DMS 273 treated with DMSO at 0.1 percent for 48 hours (cell line): ENCODE measurements at regions not wholly inside any gene's neighbourhood (a gene's known extent, or its start where the extent isn't known, plus 50 kb on each side); places are given as distances from the start of the nearest gene placed in this dataset.
"Not testable (repeated sequence)": the region's sequence is repeated elsewhere in the genome, so short reads cannot be mapped to it uniquely, and the experiment has no call there.

Source experiments
- DNase-seq: peaks from one replicate; lab custom pipeline; 2025; lab: John Stamatoyannopoulos, UW

DNA sequence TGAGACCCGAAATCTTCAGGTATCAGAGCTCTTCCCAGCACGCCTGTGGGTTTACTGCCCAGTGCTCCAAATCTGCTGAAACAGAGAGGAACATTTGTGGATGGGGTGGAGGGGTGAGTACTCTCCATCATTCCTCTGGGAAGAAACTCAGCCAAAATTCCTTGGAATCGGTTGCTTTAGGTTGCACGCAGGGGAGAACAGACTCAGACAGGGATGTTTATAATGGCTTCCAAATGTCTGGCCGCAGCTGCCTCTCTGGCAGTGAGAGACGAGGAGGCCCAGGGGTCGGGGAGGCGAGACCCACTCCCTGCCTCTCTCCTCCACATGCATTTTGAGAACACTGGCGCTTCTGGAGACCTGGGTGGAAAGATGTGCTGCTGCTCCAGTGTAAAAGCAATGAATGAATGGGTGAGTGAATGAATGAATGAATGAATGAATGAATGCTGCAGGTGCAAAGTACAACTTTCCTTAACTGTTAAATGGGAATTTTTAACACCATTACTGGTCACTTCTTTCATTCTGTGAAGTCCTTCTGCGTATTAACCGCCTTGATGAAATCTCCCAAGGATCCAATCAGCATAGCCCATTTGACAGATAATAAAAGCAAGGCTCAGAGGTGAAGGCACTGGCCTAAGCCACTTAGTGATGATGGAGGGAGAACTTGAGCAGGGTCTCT, 437.4 kb downstream of the MIAT start:
- DNase-seq, result no peak

DNA sequence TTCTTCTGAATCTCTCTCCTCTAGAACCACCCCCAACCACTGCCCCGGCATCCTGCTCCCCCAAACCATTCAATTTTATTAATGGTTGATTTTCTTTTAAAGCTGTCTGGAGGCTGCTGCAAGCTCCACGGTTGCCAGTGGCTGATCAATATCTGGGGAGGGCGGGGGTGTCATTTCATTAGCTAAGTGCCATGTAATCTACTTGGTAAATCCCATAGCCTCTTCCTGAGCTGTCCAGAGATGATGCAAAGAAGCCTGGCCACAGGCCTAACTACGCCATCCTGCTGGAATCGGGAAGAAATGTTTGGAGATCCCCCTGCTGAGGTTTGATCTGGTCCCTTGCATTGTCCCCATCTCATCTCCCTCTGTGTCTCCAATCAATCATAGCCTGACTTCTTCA, 440.1 kb downstream of the MIAT start:
- no peak for DNase-seq

DNA sequence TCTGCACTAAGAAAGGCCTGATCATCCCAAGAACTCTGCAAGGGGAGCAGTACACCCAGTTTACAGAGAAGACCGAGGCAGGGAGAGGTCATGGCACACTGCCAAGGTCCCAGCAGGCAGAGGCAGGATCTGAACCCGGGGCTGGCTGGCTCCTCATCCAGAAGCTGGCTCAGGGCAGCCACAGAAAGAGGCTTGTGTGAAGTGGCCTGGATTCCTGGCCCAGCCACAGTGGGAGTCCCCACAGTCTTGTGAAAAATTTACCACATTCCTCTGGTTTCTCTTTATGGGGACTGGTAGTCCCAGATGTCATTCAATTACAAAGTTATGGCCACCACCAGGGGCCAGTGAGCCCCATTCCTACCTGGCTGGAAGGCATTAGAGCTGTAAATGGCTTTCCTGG, 440.5 kb downstream of the MIAT start:
- no peak for DNase-seq

DNA sequence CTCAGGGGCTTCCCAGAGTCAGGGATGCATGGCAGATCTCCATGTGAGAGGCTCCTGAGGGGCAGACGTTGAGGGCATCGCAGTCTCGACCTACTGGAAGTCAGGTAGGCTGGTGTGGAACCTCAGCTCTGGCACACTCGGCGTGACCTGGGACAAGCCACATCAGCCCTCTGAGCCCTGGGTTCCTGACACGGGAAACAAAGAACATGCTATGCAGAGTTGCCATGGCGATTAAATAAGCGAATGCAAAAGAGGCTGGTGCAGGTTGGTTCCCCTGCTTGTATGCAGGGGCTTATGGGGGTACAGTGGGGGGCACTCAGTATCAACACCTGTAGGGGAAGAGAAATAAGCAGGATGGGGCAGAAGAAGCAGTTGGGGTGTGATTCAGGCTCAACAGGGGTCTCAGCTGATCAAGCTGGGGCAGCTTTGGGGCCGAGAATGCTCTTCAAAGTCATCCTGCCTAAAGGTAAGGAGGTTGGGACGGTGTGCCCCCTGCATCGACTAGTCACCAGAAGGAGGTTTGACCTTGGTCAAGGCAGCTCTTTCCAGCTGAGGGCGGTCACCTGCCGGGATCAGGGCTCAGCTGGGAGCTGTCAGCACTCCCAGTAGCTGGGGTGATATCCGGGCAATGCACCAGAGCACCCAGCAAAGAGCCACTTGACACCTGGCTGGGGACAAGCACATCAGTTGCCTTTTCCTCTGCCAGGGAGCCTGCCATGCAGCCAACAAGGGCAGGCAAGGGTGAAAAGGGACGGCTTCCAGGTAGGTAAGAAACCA, 442.7 kb downstream of the MIAT start:
- DNase-seq, result no peak

DNA sequence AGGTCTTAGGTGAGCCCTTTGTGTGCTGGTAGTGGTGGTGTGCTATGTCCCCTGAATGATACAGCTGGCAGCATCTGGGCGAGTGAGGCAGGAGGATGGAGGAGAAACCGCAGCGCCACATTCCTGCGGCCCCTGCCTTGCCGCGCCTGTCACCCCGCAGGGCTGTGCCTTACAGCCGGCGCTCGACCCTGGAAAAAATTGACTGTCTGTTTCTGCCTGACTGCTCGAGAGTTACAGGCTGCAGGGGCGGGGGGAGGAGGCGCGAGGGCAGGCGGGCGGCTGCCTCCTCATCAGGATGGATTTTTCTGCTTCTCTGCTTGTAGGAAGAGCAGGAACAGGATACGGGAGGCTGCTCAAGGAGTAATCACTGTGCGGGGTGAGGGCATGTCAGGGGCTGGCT, 443.4 kb downstream of the MIAT start:
- no peak for DNase-seq

DNA sequence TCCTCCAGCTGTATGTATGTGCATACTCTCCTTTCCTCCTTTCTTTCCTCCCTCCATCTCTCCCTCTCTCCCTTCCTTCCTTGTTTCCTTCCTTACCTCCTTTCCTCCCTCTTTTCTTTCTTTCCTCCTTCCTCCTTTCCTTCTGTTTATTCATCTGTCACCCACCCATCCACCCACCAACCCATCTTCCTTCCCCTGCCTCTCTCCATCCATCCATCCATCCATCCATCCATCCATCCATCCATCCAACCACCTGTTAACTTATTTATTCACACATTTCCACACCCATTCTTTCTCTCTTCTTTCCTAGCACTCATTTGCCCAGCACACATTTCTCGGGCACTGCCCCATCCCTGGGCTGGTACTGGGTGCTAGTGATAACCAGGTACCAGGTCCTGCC, 443.9 kb downstream of the MIAT start:
- DNase-seq, result no peak

DNA sequence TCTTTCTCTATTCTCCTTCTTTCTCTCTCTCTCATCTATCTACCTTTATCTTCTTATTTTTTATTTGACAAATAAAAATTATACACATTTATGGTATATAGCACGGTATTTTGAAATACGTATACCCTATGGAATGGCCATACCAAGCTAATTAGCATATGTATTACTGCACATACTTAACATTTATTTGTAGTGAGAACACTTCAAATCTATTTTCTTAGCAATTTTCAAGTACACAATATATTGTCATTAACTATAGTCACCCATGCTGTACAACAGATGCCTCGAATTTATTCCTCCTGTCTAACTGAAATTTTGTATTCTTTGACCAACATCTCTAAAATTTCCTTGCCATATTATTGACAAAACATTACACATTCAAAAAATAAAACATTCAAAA, 447.1 kb downstream of the MIAT start:
- no peak for DNase-seq

DNA sequence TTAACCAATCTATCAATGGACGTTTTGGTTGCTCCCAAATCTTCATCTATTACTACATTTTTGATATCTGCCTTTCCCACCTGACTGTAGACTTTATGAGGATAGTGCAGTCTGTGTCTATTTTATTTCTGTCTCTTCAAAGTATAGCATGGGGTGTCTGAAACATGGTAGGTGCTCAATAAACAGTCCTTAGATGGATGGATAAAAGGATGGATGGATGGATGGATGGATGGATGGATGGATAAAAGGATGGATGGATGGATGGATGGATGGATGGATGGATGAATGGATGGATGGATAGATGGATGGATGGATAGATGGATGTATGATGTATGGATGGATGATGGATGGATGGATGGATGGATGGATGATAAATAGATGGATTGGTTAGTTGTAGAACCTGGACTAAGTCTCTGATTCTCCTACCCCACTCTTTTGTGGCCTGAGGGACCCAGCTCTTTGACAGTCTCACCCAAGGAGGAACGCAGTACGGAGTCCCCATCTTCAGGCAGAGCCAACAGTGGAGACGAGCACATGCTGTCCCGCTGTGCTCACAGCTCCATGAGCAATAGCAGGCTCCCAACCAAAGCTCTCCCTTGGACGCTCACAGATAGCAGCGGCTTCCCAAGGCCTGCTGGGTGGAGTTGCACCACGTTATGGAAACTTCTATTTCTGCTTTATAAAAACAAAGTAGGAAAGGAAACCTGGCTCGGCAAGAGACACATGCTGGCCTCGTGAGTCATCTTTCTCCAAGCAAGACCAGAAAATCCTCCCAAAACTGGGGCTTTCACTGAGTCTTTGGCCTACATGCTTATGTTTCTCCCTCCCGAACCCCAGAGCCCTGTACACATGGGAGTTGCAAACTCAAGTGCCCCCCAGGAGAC, 448.0 kb downstream of the MIAT start:
- DNase-seq, result no peak

DNA sequence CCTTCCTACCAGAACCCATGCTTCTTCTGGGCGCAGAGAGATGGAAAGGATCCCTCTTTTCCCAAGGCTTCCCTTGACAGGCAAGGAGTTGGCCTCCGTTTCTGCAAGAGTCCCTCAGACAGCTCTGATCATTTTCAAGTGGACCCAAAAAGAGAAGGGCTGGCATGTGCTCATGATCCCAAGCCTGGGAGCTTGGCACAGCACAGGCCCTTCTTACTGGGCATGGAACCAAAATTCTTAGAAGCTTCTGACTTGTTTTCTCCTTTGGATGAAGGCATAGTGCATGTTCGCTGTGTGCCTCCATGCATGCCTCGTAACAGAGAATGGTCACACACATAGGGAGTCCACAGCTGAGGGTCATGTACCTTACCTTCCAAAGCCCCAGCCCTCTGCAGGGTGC, 449.6 kb downstream of the MIAT start:
- no peak for DNase-seq

DNA sequence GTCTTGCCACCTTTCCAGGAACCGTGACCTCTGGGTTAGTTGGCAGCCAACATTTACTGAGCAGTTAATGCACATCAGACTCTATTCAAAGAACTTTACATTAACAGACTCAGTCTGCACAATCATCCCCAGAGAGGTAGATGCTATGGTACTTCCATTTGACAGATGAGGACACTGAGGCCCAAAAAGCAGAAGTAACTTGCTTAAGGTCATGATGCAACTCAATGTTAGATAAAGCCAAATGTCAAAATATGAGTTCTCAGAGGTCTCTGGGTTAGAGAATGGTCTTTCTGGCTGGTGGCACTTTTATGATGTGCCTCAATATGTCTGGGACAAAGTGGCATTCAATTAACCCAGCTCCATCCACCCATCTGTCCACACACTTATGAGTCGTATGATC, 450.0 kb downstream of the MIAT start:
- no peak for DNase-seq

DNA sequence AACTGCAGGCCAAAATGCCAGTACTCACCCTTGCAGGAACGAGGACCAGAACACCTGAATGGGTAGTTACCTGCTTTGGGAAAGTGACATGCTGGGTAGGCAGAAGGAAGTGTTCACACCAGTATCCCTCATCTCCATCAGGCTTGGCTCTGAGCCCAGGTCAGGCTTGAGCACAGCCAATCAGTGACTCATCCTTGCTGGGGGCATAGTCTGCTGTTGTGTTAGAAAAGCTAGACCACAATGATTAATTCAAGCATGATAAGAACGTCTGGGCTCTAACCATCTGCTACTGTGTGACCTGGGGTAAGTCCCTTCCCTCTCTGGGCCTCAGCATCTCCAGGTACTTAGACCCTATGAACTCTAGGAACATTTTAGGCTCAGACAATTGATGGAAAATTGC, 450.4 kb downstream of the MIAT start:
- peak; percentile 94 for DNase-seq

DNA sequence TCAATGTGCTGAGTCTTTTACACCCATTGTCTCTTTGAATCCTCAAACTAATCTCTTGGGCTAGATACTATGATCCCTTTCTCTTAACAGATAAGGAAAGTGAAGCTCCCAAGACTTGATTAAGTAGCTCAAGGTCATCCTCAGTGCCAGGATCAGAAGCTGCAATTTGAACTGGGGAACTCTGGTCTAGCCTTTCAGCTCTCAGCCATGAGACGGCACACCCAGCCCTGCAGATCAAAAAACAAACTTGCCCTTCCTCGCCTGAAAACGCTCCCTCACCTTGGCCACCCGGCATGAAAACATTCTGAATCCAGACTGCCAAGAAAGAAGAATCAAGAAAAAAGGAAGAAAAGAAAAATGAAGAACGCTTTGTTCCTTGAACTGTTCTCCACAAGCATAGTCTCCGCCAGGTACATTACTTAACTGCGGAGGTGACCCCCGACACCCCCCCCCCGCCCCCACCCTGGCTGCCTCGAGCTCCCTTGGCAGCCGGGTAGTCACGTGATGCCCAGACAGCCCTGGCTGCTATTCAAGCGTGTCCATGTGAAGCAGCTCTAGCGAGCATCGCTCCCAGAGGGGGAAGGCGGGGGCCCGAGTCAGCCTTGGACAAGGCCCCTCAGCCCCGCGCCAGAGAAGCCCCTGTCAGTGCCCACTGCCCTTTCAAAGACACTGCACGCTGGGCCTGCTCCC, 451.2 kb downstream of the MIAT start:
- no peak for DNase-seq

DNA sequence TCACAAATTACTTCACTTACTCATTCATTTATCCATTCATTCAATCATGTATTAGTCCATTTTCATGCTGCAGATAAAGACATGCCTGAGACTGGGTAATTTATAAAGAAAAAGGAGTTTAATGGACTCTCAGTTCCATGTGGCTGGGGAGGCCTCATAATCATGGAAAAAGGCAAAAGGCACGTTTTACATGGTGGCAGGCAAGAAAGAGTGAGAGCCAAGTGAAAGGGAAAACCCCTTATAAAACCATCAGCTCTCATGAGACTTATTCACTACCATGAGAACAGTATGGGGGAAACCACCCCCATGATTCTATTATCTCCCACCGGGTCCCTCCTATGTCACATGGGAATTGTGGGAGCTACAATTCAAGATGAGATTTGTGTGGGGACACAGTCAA, 452.0 kb downstream of the MIAT start:
- not testable (repeated sequence) for DNase-seq

DNA sequence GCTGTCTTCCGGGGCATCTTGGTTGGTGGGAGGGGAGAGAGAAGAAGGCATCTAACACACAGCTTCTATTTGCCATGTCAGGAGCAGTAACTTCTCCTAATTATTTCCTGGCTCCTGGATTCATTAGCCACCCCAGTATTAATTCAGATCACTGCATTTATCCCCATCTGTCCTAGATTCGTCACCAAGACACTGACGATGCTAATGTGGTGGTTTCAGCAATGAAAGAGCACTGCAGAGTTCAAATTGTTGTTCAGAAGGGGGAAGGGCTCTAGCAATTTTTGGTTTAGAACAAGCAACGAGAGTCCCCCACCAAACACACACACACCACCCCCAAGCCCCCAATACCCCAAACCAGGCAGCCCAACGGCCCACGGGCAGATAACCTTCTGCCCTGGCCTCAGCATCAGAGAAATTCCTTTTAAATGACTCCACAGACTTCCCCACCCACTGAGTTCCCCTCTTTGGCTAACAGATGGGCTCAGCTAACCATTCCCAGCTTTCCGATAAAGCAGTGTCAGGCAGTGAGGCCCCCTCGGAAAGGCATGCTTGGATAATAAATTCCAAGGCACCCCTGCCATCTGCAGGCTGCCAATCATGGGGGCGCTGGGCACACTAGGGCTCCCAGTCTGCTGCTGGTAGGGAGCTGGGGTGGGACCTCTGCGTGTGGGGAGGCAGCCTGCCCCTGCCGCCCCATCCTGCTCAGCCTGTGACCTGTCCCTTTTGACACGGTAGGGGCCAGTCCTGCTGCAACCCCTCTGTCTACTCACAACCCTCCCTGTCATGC, 453.5 kb downstream of the MIAT start:
- peak; percentile 83 for DNase-seq

DNA sequence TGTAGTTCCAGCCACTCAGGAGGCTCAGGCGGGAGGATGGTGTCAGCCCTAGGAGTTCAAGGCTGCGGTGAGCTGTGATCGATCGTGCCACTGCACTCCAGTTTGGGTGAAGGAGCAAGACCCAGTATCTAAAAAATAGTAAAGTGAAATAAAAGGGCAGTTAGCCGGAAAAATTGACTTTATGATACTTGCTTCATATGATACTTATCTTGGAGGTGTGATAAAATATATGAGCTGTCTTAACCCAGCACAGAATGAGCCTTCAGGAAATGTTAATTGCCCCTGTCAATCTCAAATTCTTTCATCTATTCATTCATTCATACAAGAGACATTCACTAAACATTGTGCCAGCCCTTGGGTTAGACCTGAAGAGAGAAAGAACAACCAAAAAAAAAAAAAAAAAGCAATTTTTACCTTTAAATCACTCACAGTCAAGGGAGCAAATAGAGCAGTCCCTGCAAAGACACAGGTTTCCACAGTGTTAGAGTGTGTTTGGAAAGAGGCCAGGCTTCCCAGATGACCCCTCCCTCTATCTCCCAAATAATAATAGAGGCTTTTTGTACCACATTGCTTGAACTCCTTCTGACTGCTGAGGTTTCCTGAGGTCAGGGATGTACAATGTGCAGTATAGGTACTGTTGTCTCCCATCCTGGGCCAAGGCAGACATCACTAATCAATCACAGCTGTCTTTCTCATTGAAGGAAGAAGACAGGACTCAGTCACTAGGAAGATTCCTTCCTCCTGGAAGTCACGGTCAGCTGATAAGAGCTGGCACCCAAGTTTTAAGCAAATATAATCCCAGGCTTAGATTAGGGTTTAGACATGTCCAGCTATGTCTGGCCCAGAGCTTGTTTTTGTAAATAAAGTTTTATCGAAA, 454.6 kb downstream of the MIAT start:
- DNase-seq, result no peak

DNA sequence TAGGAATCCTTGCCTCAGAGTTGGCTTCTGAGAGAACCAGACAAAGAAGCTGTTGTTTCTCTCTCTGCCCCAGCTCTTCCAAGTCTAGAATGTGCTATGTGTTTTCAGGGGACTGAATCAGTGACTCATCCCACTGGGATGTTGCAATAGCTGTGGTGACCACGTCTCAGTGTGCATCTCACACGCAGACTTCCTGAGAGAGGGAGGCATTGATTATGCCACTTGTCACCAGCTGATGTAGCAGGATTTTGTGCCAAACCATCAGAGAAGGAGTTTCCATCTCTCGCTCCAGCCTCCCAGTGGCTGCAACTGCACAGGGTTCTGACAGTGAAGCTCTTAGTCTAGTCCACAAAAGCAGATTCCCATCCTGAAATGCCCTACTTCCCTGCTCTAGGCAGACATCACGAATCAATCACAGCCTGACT, 455.8 kb downstream of the MIAT start:
- DNase-seq, result no peak

DNA sequence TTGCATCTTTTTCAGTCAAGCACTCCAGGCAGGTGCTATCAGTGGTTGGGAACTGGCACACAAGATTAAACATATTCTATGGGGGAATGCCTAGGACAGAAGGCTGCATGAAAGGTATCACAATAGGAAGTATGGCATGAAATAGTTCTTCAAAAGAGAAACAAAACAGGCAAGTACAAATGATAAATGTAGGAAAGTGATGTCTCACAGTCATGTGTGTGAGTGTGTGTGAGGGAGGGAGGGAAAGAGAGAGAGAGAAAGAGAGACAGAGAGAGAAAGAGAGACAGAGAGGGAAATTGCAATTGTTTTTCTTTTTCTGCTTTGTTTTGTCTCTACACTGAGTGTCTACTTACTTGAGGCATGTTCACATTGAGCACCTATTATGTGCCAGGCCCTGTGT, 456.3 kb downstream of the MIAT start:
- no peak for DNase-seq

DNA sequence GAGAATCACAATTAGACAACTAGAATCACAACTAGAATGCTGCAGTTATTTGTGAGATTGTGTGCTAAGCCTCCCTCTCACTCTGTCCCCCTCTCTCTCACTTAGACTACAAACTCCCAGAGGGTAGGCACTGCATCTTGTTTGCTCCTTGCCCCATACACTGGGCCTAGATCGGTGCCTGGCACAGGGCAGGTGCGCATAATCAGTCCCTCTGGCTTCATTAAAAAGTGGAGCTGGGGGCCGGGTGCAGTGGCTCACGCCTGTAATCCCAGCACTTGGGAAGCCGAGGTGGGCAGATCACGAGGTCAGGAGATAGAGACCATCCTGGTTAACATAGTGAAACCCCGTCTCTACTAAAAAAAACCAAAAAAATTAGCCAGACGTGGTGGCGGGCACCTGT, 456.8 kb downstream of the MIAT start:
- no peak for DNase-seq

DNA sequence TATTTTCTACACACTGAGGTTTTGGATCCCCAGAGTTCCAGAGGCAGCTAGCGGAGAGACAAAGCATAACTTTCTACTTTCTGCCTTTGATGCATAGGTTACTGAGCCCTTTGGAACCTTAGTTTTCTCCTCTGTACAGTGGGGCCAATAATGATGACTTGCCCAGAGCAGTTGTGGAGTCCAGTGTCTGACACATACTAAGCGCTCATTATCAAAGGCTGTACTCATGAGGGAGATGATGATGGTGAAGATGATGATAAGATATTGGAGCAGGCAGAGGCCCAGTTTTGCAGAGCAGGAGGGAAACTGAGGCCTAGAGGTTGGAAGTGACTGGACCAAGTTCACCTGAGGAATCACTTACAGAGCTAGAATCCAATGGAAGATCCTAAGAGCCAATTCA, 458.0 kb downstream of the MIAT start:
- no peak for DNase-seq

DNA sequence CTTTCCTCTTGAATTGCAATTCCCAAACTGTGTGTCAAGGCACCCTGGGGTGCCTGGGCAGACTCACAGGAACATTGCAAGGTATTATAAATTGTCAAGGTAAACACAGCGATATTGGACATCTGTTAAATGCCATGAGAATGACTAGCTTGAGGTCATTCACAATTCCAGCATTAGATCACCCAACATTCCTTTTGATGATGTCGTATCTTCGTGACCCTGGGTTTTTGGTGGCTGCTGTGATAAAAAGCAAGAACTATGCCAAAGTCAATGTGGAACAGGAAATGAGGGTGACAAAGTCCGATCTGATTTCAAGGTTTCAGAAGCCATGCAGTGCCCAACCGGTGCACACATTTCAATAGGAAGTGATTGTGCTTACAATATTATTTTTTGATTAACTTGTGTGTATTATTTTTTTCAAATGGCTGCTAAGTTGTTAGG, 458.4 kb downstream of the MIAT start:
- no peak for DNase-seq
